Activated CD8-positive, alpha-beta memory T cell treated with anti-CD3 and anti-CD28 coated beads for 1 hour (primary cell): ENCODE measurements at regions not wholly inside any gene's neighbourhood (a gene's known extent, or its start where the extent isn't known, plus 50 kb on each side); places are given as distances from the start of the nearest gene placed in this dataset.

Source experiments
- DNase-seq, 2 donors: peaks; one replicate each; pipeline ENCODE4 v3.0.0-alpha.2; 2020; ENCODE audit warnings: low read depth in 1 of 2; ENCODE audit errors: extremely low read depth in 1 of 2

GRCh38 chr1:5436808-5437207, 555.4 kb downstream of the NPHP4 start:
- no peak for DNase-seq

- DNase-seq = no peak
Observed at GRCh38 chr1:5435414-5435813, 556.8 kb downstream of the NPHP4 start.

- no peak for DNase-seq
Observed at GRCh38 chr1:5432436-5432835, 559.8 kb downstream of the NPHP4 start.

GRCh38 chr1:5430911-5431697, 561.1 kb downstream of the NPHP4 start:
- no peak for DNase-seq

GRCh38 chr1:5430136-5430535, 562.1 kb downstream of the NPHP4 start:
- DNase-seq = no peak

- DNase-seq = no peak
Observed at GRCh38 chr1:5428351-5428750, 563.9 kb downstream of the NPHP4 start.

- DNase-seq = no peak
Observed at GRCh38 chr1:5427026-5427613, 565.1 kb downstream of the NPHP4 start.

GRCh38 chr1:5424802-5425703, 567.2 kb downstream of the NPHP4 start:
- no peak for DNase-seq

GRCh38 chr1:5423109-5423508, 569.1 kb downstream of the NPHP4 start:
- DNase-seq = peak in 1 of 2 donors; percentile 2

- no peak for DNase-seq
Observed at GRCh38 chr1:5419501-5419900, 572.7 kb downstream of the NPHP4 start.

- DNase-seq = no peak
Observed at GRCh38 chr1:5416518-5416917, 575.7 kb downstream of the NPHP4 start.

GRCh38 chr1:5415606-5416005, 576.6 kb downstream of the NPHP4 start:
- no peak for DNase-seq

GRCh38 chr1:5410652-5411051, 581.6 kb downstream of the NPHP4 start:
- no peak for DNase-seq

- no peak for DNase-seq
Observed at GRCh38 chr1:5408401-5408800, 583.8 kb downstream of the NPHP4 start.

GRCh38 chr1:5405263-5405662, 587.0 kb downstream of the NPHP4 start:
- DNase-seq = no peak

- DNase-seq = no peak
Observed at GRCh38 chr1:5404412-5405203, 587.6 kb downstream of the NPHP4 start.

- no peak for DNase-seq
Observed at GRCh38 chr1:5403935-5404334, 588.3 kb downstream of the NPHP4 start.

GRCh38 chr1:5402618-5403017, 589.6 kb downstream of the NPHP4 start:
- no peak for DNase-seq

- no peak for DNase-seq
Observed at GRCh38 chr1:5399771-5400170, 592.5 kb downstream of the NPHP4 start.

GRCh38 chr1:5396593-5396992, 595.6 kb downstream of the NPHP4 start:
- DNase-seq = no peak

GRCh38 chr1:5394111-5394510, 598.1 kb downstream of the NPHP4 start:
- no peak for DNase-seq
